GM18498 (cell line): ENCODE measurements at regions not wholly inside any gene's neighbourhood (a gene's known extent, or its start where the extent isn't known, plus 50 kb on each side); places are given as distances from the start of the nearest gene placed in this dataset.
"Not testable (repeated sequence)": the region's sequence is repeated elsewhere in the genome, so short reads cannot be mapped to it uniquely, and the experiment has no call there.

Experiments
- ATAC-seq: cut with Tn5 transposase; IDR thresholded peaks from one replicate; pipeline ENCODE4 v1.9.1; 2021; ENCODE audit warnings: mild to moderate bottlenecking, moderate library complexity; ENCODE audit not compliant: unreplicated experiment

DNA sequence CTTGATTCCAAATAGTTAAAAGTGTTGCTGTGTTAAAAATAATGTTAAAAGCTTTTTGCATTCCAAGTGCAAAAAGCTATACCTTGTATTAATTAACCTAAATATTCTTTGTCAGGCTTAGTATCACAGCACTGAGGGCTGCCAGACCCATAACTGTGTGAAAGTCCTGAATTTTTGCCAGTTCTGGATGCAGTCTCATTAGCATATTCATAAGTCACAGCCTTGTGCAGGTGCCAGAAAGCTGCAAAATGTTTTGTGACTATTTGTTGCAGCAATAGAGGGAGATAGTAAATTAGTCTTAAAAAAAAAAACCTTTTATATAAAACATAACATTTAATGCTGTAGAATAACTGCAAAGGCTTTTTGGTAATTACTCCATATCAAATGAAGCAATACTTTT lies 56.6 kb downstream of the SLITRK1 start:
- ATAC-seq, result no peak

DNA sequence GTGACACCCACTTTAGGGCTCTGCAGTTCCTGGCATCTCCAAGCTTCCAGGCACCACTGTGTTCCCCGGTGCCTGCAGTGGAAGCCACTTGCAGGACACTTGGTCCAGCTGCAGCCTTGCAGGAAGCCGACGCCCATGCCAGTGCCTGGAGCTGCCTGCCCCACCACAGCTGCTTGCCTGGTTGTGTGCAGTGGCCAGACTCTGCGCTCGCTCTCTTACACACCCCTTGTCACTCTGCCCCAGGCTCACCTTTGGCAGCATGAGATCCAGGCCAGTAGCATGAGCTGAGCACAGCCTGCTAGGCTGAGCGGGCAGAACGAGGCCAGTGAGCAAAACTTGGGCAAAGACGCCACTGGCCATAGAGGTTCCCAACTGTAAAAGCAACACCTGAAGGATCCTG lies 57.7 kb downstream of the SLITRK1 start:
- ATAC-seq, result no peak

DNA sequence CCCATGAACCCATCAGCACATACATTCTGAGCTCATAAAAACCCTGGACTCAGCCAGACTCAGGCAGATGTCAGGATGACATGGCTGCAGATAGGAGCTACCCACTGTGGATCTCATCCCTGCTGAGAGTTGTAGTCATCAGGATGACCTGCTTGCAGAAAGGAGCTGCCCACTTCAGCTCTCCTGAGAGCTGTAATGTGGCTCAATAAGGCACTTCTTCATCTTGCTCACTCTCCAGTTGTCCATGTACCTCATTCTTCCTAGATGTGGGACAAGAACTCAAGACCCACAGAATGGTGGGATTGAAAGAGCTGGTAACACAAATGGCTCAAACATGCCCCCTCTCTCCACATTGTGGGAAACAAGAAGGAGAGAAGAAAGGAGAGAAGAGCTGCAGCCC lies 58.2 kb downstream of the SLITRK1 start:
- no peak for ATAC-seq

DNA sequence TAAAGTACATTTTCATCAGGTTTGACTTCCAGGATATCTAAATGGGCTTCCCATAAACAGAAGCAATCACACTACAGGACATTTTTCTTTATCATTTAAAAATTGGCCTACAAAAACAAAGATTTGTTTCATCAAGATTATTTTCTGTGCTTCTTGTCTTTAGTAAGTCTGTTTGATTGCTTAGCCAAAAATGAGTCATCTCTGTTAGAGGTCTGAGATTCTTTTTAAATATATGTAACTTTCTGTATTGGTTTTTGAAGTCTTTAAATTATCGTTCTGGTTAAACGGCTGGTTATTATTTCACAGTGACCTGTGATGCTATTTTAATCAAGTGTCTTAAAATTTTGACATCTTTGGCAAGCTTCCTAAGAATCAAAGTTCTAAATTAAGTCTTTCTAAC lies 62.7 kb downstream of the SLITRK1 start:
- no peak for ATAC-seq

DNA sequence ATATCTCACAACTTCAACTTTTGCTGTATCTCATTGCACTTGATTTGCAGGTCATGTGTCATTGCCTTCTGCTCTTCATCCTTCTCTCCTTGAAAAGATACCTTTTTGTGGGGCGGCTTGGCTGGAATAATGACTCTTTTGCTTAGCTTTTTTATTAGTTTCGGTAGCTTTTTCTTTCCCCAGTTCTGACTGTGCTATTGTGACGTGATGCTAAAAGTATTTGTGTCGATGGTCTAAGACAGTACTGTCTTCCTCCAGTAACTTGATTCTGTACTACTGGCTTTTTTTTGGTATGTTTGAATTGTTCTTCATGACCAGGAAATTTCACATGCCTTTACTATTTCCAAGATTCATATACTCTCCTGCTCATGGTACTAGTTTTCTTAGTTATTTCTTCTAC lies 63.1 kb downstream of the SLITRK1 start:
- ATAC-seq, result no peak

DNA sequence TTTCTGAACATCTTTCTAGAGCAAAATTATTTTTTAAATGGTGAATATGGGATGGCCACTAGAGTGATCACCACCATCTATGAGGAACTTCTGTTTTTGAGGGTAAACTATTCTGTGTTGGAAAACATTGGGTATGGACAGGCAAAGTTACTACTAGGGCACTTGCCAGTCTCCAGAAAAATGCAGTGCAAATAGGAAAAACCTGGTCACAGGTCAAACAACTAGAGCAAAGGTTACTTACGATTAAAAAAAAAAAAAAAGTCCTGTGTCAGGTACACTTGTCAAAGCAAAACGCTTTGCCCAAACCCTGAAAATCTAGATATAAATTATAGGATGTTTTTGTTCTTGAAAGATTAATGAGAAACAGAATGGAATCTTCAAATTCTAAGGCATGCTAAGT lies 66.2 kb downstream of the SLITRK1 start:
- no peak for ATAC-seq

DNA sequence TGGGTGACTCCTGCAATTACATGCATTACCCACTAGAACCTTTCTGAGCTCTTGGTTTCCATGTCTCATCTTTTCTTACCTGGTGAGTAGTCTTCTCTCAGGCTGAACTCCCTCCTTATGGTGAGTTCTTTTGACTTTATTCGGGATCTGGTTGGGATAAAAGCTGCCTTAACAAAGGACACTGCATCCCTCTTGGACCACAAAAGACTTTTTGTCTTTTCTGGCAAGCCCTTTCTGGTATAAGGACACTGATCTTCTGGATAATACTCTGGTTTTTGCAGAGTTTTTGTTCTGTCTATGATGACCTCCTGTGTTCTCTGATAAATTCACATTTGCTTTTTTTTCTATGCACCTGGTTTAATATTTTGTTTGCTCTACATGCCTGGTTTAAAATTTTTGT lies 66.7 kb downstream of the SLITRK1 start:
- ATAC-seq, result no peak

DNA sequence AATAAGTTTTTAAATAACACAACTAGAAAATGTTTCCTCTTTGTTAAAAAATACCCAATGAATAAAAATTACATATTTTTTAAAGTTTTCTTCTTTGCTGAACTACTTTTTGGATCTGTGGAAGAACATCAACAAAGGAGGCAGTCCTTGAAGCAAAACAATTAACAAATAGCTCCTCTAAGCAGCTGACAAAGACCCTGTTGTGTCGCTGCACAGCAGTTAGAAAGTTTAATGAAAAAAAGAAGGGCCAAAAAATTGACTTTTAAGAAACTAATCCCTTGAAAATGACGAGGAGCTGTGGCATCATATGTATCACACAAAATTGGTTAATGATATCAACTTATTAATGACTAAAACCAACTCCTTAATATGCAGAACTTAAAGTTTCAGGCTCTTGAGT lies 72.1 kb downstream of the SLITRK1 start:
- ATAC-seq, result no peak

DNA sequence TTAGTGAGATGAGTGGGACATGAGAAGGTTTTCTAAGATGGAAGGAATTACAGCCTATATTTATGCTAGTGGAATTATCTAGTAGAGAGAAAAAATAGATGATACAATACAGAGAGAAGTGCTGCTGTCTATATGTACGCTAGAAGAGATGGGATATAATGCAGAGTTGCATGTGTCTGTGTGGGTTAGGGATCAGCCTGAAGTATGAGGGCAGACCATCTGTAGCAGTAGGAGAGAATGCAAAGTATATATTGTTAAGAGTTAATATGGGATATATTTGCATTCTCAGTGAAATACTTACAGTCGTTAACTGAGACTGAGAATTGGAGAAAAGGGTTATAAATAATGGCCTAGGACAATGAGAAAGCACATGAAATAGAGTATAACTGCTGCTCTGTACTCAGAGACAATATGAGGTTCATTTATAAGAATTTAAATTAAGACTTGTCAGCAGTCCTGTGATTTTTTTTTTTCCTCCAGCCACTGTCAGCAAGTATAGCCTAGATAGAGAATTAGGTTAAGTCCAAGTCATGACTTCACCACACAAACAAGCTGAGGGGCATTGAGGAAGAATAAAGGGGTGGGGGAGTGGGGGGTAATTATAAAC lies 77.8 kb downstream of the SLITRK1 start:
- ATAC-seq, result no peak

DNA sequence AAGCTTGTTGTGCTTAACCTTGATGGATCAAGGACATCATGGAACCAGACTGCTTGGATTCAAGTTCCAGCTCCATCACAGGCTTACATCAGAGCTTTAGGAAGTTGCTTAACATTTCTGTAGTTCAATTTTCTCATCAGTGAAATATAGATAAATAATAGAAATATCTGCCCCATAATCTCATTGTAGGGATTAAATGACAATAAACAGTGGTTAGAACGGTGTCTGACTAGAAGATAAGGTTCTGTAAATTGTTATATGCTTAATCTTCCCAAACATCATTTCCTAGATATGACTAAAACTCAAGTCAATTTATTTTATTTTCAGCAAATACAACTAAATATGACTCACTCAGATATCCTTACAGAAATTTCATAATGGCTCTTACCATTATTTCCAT lies 83.5 kb downstream of the SLITRK1 start:
- ATAC-seq, result no peak

DNA sequence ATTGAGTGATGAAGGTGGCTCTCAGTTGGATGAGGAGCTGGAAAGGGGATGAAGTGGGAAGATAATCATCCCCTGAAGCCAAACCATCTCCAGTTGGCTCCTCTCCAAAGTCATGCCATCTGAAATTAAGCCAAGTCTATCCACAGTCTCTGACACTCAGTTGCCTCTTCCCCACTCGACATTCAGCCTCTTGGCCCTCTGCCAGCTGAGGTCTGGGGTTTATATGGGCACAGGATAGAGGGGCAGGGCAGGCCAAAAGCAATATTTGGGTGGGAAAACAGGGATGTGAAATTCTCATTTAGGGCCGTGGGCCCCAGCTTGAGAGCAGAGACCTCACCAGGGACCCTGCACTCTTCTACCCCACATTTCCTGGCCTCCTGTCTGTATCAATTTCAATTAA lies 85.9 kb downstream of the SLITRK1 start:
- no peak for ATAC-seq

DNA sequence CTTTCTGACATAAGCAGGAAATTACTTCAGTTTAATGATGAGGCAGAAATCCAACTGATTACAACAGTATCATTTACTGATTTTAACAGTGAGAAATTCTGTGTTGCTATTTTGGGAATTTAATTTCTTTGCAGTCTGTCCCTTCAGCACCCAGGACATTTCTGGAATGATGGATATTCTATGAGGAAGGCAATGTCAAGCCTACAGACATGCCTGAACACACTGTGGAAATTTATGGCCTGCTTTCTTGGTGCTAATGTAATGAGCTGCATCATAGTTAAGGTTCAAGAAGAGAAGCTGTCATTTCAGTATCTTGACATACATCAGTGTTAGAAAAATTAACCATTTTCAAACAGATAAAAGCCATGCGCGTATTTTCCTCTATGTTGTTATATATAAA lies 87.7 kb downstream of the SLITRK1 start:
- no peak for ATAC-seq

DNA sequence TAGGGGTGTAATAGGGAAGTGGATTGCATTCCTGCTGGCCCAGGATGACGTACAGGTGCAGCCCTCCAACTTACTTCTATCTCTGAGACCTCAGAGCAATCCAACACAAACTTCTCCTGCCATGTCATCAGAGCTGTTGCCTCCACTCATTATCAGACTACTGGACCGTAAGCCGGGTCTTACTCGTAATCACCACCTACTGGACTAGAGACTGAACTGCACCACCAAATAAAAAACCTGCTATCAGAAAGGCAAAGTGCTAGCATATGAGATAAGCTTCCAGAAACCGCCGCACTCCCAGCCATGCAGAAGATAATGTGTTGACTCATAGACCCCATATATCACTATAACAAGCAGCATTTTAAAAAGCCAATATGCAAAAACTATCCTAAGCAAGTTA lies 102.0 kb downstream of the SLITRK1 start:
- ATAC-seq, result no peak

DNA sequence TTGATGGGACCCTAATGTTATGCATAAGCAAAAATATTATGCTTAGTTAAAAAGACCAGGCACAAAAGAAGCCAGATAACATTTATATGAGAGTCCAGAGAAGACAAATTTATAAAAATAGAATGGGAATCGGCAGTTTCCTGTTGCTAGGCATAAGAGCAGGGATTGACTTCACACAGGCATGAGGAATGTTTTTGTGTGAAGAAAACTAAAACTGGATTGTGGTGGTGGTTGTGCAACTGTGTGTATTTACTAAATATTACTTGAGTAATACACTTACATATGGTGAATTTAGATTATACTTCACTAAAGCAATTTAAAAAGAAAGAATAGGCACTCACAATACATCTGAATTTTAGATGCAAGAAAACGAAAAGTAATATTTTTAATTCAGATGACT lies 108.3 kb downstream of the SLITRK1 start:
- no peak for ATAC-seq

DNA sequence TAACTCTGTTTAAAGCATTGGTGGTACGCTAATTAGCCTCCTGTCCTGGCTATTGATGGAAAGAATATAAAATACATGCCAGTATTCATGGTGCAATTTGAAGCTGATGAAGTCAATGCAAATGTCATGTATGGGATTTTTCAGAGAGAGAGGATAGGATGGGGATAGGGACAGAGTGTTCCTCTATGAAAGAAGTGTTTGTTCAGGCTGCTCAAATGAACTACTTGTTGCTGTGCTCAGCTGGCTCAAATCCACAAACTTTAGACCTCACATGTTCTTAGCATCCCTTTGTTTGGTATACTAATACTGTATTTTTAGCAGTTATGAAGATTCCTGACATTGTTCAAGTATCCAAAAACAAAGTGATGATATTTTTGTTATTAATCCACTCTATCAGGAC lies 116.5 kb downstream of the SLITRK1 start:
- ATAC-seq, result no peak

DNA sequence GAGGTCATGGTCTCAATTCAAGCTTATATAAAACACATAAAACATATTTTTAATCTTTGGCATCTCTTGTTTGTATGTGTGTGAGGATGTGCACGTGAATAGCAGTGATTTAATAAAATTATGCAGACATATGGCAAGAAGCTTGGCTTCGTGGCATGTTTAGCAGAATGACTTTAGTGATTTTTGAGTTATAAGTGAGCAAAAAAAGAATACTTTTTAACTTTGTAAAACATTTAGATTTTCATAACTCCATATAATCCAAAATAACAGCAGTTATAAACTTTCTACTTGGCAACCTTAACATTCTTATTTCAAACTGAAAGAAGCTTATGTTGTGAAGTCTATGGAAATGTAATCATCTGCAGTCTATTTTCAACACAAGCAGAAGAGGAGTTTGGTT lies 120.6 kb downstream of the SLITRK1 start:
- ATAC-seq, result no peak

DNA sequence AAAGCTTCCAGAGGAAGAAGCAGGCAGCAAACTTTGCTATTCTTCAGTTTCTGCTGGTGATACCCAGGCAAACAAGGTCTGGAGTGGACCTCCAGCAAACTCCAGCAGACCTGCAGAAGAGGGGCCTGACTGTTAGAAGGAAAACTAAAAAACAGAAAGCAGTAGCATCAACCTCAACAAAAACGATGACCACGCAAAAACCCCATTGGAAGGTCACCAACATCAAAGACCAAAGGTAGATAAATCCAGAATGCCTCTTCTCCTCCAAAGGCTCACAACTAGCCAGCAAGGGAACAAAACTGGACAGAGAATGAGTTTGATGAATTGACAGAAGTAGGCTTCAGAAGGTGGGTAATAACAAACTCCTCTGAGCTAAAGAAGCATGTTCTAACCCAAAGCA lies 127.1 kb downstream of the SLITRK1 start:
- not testable (repeated sequence) for ATAC-seq

DNA sequence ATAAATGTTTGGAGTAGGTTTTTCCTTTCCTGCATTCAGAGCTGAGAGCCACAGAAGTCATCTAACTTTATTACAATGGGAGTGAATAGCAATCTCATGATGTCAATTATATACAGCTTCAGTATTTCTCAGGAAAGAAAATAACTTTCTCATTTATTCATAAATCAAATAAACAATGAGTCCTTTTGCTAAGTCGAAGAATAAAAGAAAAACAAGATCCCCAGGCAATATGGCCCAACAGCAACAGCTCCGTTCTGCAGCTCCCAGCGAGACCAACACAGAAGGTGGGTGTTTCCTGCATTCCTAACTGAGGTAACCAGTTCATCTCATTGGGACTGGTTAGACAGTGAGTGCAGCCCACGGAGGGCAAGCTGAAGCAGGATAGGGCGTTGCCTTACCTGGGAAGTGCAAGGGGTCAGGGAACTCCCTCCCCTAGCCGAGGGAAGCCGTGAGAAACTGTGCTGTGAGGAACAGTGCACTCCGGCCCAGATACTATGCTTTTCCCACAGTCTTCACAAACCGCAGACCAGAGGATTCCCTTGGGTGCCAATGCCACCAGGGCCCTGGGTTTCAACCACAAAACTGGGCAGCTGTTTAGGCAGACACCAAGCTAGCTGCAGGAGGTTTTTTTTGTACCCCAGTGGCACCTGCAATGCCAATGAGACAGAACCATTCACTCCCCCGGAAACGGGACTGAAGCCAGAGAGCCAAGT lies 128.2 kb downstream of the SLITRK1 start:
- ATAC-seq, result no peak

DNA sequence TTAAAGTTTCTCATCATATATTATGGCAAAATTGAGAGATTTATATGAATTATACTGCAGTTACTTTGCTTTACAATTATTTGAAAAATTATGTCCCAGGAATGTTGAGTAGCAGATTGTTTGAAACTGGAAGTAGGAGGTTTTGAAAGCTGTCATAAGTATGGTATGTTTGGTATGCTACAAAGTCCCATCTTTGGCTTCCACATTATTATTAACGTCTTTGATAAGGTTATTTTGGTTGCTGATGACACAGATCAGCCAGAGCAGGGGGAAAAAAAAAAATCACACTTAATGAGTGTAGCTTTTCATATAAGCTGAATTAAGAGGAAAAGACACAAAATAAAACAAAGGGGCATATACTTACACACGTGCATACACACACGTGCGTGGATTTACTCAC lies 130.1 kb downstream of the SLITRK1 start:
- no peak for ATAC-seq

DNA sequence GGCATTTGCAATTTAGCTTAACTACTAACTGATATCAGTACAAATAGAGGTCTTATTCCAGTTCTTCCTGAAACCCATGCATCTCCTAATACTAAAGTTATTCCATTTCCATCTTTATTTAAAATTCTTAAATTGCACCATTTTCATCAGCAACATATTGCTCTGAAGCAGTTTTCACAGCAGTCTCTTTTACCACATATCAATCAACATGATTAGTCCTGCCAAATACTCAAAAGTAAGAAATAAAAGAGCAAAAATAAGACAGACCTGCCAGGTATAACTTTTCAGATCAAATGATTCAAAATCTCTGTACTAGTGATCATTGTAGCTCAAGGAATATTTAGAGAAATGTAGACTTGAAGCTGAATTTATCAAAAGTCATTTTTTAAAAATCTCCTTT lies 141.7 kb downstream of the SLITRK1 start:
- ATAC-seq, result no peak

DNA sequence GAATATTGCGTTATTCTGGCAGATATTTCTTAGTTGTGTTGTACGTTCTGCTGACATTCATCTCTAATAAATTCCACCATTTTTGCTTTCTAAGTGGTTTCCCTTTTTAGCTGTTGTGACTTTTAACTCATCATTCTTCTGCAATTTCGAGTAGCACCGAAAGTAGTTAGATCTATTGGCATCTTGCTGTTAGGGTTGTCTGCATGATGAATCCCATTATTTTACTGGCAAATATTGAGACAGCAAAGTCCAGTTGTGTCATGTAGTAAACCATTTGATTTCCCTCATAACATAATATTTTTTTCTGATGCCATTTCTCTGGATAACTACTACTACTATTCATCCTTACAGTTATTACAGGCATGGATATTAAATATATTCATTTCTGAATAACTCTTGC lies 143.9 kb downstream of the SLITRK1 start:
- ATAC-seq, result no peak

DNA sequence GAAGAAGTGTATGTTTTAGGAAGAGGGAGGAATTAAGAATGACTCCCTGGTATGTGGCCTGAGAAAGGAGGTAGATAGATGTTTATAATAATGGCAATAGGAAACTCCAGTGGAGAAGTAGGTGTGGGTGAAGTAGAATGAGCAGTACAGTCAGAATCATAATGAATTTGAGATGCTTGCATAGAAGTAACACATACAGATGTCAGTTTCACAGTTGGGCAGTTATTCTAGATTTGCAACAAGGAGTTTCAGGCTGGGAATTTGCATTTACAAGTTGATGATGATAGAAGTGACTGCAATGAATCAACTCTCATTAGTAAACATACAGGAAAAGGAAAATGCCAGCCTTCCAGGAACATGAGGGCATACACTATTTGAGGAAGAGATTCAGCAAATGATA lies 149.0 kb downstream of the SLITRK1 start:
- no peak for ATAC-seq

DNA sequence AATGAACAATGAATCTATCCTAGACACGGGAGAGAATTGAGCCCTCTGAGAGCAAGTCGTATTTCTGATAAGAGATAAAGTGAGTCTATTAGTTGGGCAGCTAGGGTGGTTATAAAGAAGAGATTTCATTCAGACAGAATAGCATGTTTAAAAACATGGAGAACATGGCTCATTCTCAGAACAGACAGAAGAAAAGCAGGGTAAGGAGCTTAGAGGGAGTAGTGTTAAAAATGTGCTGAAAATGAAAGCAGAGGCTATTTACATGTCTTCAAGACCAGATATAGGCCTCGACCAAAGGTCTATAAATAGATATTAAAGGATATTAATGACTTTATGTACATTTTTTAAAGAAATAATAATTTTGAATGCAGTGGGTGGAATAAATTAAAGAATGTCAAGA lies 149.5 kb downstream of the SLITRK1 start:
- ATAC-seq, result no peak
